LNCaP clone FGC (cell line): ENCODE measurements at regions not wholly inside any gene's neighbourhood (a gene's known extent, or its start where the extent isn't known, plus 50 kb on each side); places are given as distances from the start of the nearest gene placed in this dataset.

ENCODE experiments used
- DNase-seq: peaks from one replicate; pipeline ENCODE4 v3.0.0-alpha.2; 2011; ENCODE audit warnings: low read depth
- H3K4me3 ChIP-seq: 2 replicates; pipeline ENCODE4 v1.5.1; 2011; ENCODE audit warnings: mild to moderate bottlenecking, low read depth, low read length, control low read depth
- CTCF ChIP-seq: IDR thresholded peaks from 2 replicates; pipeline ENCODE4 v1.5.1; 2012; ENCODE audit warnings: mild to moderate bottlenecking; ENCODE audit not compliant: control insufficient read depth, insufficient read depth; ENCODE audit errors: extremely low read depth

GRCh38 chr12:85641796-85642195 is 194.4 kb downstream of the RASSF9 start:
- no peak overlapping the region for H3K4me3 ChIP-seq
- TF ChIP-seq CTCF: no peak
- no peak for DNase-seq

GRCh38 chr12:85642288-85642687 is 193.9 kb downstream of the RASSF9 start:
- TF ChIP-seq CTCF: no peak
- DNase-seq: no peak

DNA sequence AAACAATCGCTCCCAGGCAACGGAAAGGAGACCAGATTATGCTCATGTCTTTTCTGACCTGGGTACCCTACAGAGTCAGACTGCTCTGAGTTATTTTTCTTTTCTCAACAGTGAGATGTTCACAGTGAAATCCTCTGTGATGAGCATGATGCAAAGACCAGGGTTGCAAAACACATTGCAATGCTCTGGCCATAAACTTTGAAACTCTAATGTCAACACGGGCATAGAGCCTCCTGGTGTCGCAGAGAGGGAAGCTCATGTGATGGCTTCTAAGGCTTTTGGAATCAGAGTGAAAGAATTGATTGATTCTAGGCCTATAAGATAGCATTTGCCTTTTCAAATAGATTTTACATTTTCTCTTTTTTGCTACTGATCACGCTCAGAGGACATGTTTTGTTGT is 193.4 kb downstream of the RASSF9 start:
- H3K4me3 ChIP-seq: no peak overlapping the region
- TF ChIP-seq CTCF: peak; percentile 54
- DNase-seq: peak; percentile 4

More at GRCh38 chr12:85642288-85642687, 193.9 kb downstream of the RASSF9 start:
- H3K4me3 ChIP-seq: no peak overlapping the region

DNA sequence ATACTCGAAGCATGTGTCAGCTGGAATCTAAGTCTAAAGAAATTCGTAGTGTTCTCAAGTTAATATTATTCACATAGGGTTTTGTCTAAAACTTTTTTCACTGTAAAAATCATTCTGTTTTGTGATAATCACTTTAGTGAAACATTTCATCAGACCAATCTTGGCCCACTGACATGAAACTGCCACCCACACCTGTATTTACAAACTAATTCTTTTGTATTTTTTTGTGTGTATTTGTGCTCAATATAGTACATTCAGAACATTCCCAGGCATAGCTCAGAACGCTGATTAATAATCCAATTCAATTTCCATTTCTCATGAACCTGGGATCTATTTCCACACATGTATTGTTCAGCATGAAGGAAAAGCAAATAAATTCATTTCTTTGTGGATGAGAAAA is 191.7 kb downstream of the RASSF9 start:
- DNase-seq: no peak
- H3K4me3 ChIP-seq: no peak overlapping the region
- no peak for TF ChIP-seq CTCF

DNA sequence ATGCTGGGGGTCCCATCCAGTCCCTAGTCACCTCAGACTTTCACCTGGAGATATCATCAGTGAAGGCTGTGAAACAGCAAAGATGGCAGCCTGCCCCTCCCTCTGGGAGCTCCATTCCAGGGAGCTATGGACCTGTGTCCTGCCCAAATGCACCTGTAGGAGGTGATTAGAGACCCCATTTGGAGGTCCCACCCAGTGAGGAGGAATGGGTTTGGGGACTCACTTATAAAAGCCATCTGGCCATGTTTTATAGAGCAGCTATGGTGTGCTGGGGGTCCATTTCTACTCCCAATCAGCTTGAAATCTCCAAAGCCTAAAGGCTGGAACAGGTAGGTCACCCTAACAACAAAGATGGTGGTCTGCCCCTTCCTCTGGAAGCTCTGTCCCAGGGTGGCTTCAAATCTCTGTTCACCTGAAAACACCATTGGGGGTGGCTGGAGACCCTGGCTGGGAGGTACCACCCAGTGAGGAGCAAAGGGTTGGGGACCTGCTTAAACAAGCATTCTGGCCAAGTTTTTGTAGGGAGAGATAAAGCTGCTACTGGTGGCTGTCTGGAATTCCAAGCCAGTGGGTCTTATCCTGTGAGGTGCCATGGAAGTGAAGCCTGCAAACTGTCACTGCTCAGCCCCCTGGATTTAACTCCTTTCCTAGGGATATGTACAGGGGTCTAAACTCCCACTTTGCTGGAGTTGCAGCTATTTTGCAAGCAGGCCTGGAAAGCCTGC is 182.3 kb downstream of the RASSF9 start:
- TF ChIP-seq CTCF: no peak
- DNase-seq: no peak
- H3K4me3 ChIP-seq: no peak overlapping the region

DNA sequence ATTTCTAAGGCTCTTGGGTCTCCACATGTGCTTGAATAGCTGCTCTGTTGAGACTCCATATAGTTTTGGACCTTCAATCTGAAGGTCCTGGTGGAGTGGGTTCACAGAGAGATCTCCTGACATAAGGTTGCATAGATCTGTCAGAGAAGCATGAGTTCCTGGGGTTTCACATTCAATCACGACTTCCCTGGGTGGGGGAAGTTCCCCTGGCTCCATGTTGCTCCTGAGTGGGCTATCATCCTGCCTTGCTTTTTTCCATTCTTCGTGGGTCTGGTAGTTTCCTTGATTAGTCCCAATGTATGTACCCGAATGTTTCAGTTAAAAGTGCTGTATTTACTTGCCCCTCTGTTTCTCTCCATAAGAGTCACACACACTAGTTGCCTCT is 181.8 kb downstream of the RASSF9 start:
- DNase-seq: no peak
- H3K4me3 ChIP-seq: no peak overlapping the region
- no peak for TF ChIP-seq CTCF

GRCh38 chr12:85656561-85656960 is 179.6 kb downstream of the RASSF9 start:
- no peak for TF ChIP-seq CTCF
- DNase-seq: no peak
- no peak overlapping the region for H3K4me3 ChIP-seq
